ENCODE measurements at regions not wholly inside any gene's neighbourhood (a gene's known extent, or its start where the extent isn't known, plus 50 kb on each side); places are given as distances from the start of the nearest gene placed in this dataset.
A peak's percentile ranks its signal among the peaks of the same experiment; 100 is the strongest.

DNA sequence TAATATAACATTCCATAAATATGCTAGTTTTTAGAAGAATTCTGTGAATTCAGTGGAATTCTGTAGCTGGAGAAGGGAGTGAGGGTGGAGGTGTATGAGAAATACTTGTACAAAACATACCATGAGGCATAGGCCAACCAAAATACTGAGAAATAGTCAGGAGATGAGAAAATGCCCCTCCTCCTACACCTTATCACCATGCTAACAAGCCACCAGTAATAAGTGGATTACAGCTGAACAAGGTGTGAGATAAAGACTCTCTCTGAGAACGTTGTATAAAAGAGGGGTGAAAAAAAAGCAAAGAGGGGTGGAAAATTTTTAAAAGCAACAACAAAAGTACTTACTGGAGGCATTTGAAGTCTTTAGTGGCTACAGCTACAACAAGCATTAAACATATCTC, 90.4 kb upstream of the IGFBP3 start:
- DNase-seq (ENCODE audit: low spot score), result no peak

DNA sequence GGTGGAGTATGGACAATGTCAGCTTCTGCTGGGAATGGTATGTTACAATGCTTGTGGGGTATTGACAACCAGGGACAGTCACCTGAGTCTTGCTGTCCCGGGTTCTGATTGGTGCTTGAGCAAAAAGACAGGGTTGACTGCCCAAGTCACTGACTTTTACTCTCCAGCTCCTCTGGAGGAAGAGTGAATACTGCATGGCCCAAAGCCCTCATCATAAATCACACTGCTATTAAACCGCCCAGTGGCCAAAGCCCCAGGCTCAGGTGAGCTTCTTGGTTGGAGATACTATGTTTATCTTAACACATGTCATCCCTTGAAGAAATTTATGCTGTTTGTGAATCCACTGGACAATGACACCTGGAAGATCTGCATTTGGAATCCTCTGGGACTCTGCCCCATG, 90.0 kb upstream of the IGFBP3 start:
- DNase-seq (ENCODE audit: low spot score), result no peak

GRCh38 chr7:46009211-46009610, 88.1 kb upstream of the IGFBP3 start:
- DNase-seq (ENCODE audit: low spot score), result no peak

DNA sequence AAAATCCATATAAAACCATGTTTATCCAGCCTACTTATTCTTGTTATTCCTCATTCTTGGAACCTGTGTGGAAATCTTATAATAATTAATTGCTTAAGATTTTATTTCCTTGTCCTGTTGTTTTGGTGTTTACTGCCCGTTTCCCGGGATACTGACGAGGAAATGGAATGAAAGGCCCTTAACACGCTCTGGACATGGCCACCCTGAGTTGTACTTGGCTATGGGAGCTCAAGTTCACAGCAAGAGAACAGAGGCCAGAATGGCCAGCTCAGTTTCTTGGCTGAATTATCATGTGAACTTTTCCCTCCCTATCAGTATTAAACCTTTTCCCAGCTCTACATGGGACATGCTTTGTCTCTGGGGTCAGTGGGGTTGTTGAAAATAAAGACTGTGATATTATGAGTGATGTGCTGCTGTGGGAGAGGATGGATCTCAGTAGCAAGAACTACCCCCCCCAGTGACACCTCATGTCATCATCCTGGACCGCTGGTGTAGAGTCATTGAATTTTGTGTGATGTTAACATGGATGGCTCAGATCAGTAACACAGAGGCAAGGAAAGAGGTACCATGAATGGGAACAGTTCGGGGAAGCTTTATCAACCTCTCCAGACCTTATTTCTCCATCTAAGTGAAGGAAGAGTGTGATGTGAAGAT, 87.0 kb upstream of the IGFBP3 start:
- peak; percentile 65 for DNase-seq (ENCODE audit: low spot score)

- peak; percentile 45 for DNase-seq (ENCODE audit: low spot score)
Observed at GRCh38 chr7:46007194-46007593, 86.1 kb upstream of the IGFBP3 start.

DNA sequence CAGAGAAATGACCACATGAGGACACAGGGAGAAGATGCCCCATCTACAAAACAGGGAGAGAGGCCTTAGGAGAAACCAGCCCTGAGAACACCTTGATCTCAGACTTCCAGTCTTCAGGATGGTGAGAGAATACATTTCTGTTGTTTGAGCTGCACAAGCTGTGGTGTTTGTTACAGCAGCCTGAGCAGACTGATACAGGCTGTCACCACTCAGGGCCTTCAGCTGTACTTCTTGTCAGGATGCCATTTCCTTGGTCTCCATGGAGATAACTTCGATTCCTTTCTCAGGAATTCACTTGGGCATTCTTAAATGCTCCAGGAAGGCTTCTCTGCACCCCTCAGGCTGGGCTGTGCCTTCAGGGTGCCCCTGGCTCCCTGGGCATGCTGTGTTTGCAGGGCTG, 85.7 kb upstream of the IGFBP3 start:
- DNase-seq (ENCODE audit: low spot score), result no peak

DNA sequence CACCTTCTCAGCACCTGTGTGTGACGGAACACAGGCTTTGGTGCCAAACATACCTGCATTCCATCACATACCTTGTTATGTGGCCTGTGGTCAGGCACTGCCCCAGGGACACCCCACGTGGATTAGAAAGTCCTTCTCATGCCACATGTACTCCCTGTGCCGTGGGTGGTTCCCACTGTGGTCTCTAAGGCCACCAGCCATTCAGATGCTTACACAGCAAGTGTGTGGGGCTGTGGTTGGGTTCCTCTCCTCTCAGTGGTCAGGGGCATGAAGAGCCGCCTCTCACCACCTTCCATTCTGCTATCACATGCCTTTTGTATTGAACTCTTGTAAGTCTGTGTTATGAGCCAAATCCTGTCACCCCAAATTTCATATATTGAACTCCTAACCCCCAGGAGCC, 85.1 kb upstream of the IGFBP3 start:
- no peak for DNase-seq (ENCODE audit: low spot score)

- DNase-seq (ENCODE audit: low spot score), result no peak
Observed at GRCh38 chr7:46004965-46005364, 83.9 kb upstream of the IGFBP3 start.

GRCh38 chr7:46003896-46004875, 83.1 kb upstream of the IGFBP3 start:
- DNase-seq (ENCODE audit: low spot score), result peak; percentile 99

DNA sequence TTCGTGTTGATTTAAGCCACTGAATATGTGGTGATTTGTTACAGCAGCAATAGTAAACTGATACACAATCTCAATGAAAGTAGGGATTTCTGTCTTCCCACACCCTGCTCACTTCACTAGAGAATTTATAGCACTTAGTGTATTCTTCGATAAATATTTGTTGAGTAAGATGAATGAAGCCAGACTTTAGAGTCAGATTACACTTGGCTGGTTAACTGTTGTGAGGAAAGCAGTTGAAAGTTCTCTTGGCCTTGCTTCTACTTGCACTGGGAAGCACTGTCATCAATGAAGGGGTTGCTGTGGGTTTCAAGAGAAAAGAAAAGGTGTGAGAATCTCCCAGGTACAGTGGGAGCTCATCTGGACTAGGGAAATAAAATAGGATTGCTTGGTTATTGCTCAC, 82.1 kb upstream of the IGFBP3 start:
- no peak for DNase-seq (ENCODE audit: low spot score)

DNA sequence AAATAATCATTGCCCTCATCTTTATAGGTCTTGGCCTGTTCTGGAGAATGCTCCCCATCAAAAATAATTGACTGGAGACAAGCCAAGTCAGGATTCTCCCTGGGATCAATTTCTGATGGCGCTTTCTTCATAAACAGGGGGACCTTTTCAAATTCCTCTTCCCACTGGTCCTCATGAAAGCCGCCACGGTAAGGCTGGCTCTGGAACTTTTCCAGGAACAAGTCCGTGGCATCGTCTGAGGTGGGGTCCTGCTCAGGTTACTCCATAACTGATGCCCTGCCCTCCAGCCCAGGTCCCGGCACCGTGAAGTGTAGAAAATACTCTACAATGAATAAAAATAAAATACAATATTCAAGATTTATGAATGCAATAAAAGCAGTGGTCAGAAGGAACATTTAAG, 79.4 kb upstream of the IGFBP3 start:
- DNase-seq (ENCODE audit: low spot score), result no peak

- DNase-seq (ENCODE audit: low spot score), result no peak
Observed at GRCh38 chr7:45999541-45999940, 78.5 kb upstream of the IGFBP3 start.

DNA sequence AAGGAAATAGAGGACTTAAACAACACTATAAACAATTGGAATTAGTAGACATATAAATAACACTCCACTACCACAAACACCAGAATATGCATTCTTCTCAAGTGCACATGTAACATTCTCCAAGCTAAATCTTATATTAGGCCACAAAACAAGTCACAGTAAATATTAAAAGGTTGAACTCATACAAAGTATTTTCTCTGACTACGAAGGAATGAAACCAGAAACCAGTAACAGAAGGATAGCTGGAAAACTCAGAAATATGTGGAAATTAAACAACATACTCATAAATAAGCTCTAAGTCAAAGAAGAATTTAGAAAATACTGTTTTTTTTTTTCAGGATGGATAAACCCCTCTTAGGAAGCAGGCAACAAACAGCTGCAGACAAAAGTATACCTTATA, 77.4 kb upstream of the IGFBP3 start:
- DNase-seq (ENCODE audit: low spot score), result no peak

DNA sequence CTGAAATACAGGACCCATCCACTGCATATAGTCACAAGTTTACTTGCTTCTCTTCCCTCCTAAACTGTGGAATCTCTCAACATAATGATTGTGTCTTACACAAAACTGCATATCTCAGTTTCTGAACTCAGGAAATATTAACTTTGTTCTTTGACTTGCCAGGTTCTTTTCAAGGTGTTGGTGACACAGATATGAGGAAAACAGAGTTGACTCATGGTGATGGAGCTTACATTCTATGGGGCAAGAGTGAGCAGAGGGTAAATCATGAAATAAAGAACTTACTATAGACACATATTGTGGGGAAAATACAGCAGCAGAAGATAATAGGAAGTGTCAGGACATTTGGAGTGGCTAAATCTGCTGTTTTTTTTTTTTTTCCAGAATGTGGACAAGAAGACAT, 72.5 kb upstream of the IGFBP3 start:
- peak; percentile 37 for DNase-seq (ENCODE audit: low spot score)

DNA sequence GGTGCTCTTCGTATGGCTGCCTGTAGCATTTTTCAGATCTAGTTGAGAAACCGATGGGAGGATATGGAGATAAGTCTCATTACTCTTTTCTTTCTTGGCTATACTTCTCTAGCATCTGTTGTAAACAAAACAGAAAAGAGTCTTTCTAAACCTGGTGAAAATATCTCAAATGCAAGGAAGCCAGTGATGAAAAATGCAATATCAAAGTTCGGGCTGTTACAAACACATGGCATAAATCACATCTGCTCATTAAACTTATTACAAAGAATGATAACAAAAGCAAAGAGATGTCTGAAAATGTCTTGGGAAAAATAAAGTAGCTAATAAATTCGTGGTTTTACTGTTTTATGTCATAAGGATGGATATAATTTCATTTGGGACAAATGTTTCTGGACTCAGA, 71.8 kb upstream of the IGFBP3 start:
- DNase-seq (ENCODE audit: low spot score), result no peak

DNA sequence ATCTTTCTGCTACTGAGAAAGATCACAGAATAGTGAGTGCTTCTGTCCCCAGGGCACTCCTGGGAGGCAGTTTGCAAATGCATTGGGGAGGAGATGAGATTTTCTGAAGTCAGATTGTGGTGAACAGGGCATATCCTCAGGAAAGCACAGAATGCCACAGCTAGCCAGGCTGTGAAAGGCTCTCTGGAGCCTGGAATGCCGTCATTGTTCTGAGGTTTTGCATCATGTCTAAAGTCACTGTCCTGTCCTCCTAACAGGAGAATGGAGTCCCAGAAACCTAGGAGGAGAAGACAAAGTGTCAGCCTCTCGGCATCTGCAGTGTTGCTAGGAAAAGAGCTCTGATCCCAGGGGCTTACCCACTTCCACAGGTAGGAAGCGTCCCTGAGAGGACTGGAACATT, 69.2 kb upstream of the IGFBP3 start:
- no peak for DNase-seq (ENCODE audit: low spot score)

- peak; percentile 79 for DNase-seq (ENCODE audit: low spot score)
Observed at GRCh38 chr7:45988405-45989057, 67.5 kb upstream of the IGFBP3 start.

DNA sequence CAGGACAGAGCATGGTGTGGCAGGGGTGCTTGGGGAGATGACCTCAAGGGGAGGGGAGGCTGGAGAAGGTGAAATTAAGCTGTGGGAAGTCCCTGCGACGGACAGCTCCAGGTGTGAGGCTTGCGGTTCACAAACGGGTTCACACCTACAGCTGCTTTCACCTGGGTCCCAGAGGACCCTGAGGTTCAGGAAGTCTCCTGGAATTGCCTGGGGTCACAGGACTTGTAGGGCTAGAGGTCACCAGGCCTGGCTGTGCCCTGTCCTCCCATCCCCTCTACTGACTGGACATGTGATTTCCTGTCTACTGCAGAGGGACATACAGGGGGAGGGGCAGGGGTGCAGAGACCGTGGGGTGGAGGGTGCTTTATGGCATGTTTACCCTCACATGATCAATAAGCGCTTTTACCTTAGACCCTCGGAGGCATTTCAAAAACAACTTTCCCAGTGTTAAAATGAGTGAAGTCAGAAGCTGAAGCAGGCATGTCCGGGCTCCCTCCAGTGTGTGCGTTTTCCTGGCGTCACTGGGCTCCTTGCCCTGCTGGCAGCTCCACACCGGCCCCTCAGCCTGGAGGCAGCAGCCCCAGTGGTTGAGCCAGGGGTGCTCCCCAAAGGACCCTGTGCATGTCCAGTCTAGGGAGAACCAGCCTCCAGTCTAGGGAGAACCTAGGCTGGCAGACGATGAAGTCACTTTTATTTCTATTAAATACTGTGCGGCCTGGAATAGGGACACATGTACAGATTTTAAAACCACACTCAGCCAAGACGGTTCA, 66.6 kb upstream of the IGFBP3 start:
- no peak for DNase-seq (ENCODE audit: low spot score)

DNA sequence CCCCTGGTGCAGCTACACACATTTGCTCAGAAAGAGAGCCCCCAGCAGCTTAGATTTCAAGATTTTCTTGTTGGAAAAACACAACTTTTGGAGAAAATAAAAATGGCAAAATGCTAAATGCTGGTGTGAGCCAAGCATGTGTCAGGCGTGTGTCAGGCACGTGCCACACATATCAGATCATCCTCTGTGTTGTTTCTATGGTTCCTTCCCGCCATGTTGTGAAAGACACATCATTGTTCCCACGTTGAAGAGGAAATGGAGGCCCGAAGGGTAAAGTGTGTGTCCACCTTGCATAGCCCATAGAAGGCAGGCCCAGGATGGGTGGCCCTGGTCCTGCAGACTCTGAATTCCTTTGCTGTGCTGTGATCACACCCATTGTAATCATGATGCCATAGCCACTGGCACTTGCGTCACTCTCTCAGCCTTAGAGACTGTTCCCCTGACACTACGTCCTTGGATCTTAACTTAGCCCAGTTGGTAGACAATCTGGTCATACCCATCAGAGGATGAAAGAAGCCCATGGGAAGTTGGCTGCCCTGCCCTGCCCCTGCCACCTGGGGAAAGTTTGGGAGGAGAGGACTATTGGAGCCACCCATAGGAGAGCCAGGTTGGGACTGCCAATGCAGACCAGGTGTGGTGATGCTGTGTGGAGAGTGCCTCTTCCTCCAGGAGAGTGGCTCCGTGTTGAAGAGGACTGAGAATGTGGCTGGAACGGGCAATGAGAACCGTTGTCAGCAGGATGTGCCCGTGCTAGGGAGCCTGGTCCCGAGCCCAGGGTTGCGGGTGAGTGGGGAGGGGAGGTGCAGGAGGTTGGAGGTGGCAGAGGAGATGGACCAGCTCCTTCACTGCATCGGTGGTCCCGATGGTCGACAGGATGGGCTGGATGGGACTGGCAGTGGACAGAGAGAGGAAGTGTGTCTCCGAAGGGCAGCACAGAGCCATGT, 65.6 kb upstream of the IGFBP3 start:
- DNase-seq (ENCODE audit: low spot score), result no peak

DNA sequence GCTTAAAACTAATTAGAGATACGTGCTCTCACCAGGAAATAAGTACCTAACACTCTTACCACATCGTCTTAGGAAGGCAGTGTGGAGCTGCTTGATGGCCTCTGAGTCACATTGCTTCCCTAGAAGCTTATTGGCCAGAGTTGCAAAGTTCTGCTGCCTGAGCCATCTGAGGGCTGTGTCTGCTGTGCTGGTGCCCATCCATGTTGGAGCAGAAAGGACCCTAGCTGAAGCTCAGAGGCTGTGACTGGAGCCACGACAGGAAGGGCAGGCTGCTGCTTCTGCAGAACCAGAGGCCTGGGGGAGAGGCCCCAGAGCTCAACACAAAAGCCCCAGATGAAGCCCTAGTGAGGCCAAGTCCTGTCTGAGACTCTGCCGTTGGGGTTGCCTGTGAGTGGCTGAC, 64.8 kb upstream of the IGFBP3 start:
- DNase-seq (ENCODE audit: low spot score), result peak; percentile 89

Data from kidney tubule cell (primary cell).